ENCODE measurements at regions not wholly inside any gene's neighbourhood (a gene's known extent, or its start where the extent isn't known, plus 50 kb on each side); places are given as distances from the start of the nearest gene placed in this dataset.

- TF ChIP-seq CTCF (IDR thresholded peaks at IDR 0.05; ENCODE audit: extremely low read depth in 1 of 2, insufficient read depth in 1 of 2, low read depth in 1 of 2, low read length in 2 of 2) (no peak), JUN (IDR thresholded peaks at IDR 0.05; ENCODE audit: borderline replicate concordance, insufficient read depth, insufficient read length, low read depth) (no peak), POLR2AphosphoS5 (IDR thresholded peaks at IDR 0.05; ENCODE audit: insufficient read depth, low read depth, low read length) (no peak), EZH2 (IDR thresholded peaks at IDR 0.05; ENCODE audit: borderline replicate concordance, low read depth, low read length, severe bottlenecking) (no peak), MAX (IDR thresholded peaks at IDR 0.05; ENCODE audit: insufficient read depth, insufficient read length) (no peak), POLR2A (IDR thresholded peaks at IDR 0.05; ENCODE audit: low read depth, low read length) (no peak), MYC (IDR thresholded peaks at IDR 0.05; ENCODE audit: low read depth, low read length) (no peak)
These were observed 190.7 kb downstream of the OR13H1 start for GRCh38 chrX:131734621-131735020.

Measured in endothelial cell of umbilical vein (primary cell).